ENCODE measurements at regions not wholly inside any gene's neighbourhood (a gene's known extent, or its start where the extent isn't known, plus 50 kb on each side); places are given as distances from the start of the nearest gene placed in this dataset.
A peak's percentile ranks its signal among the peaks of the same experiment; 100 is the strongest.
"Not testable (repeated sequence)": the region's sequence is repeated elsewhere in the genome, so short reads cannot be mapped to it uniquely, and the experiment has no call there.

GRCh38 chr6:85775883-85776282, 133.2 kb upstream of the SYNCRIP start:
- no CpG with 5 or more reads among the region's 4 CpGs for WGBS (ENCODE audit: insufficient coverage, low lambda C conversion rate)
- Histone ChIP-seq H3K36me3 (ENCODE audit: control insufficient read depth, insufficient read depth, low read length) (no peaks in the 10 kb centered on the region), H3K27me3 (ENCODE audit: control insufficient read depth, insufficient read depth, low read length) (no peaks in the 10 kb centered on the region), H3K27ac (ENCODE audit: low read length) (no peak overlapping the region), H3K9me3 (ENCODE audit: control insufficient read depth, low read depth, low read length) (peaks cover under 1% of the 10 kb centered on the region), H3K4me1 (ENCODE audit: control insufficient read depth, insufficient read depth, low read length) (no peaks in the 10 kb centered on the region), H3K4me3 (ENCODE audit: low read length) (no peak overlapping the region)
- no peak for DNase-seq

GRCh38 chr6:85772641-85773040, 130.0 kb upstream of the SYNCRIP start:
- Histone ChIP-seq H3K4me3 (ENCODE audit: low read length) (no peak overlapping the region), H3K9me3 (ENCODE audit: control insufficient read depth, low read depth, low read length) (no peaks in the 10 kb centered on the region), H3K4me1 (ENCODE audit: control insufficient read depth, insufficient read depth, low read length) (no peaks in the 10 kb centered on the region), H3K27me3 (ENCODE audit: control insufficient read depth, insufficient read depth, low read length) (no peaks in the 10 kb centered on the region), H3K27ac (ENCODE audit: low read length) (no peak overlapping the region), H3K36me3 (ENCODE audit: control insufficient read depth, insufficient read depth, low read length) (no peaks in the 10 kb centered on the region)
- whole genome bisulfite sequencing (ENCODE audit: insufficient coverage, low lambda C conversion rate), result no CpG with 5 or more reads among the region's 2 CpGs
- DNase-seq, result no peak

- Histone ChIP-seq H3K9me3 (ENCODE audit: control insufficient read depth, low read depth, low read length) (no peaks in the 10 kb centered on the region), H3K36me3 (ENCODE audit: control insufficient read depth, insufficient read depth, low read length) (no peaks in the 10 kb centered on the region), H3K27me3 (ENCODE audit: control insufficient read depth, insufficient read depth, low read length) (no peaks in the 10 kb centered on the region), H3K27ac (ENCODE audit: low read length) (no peak overlapping the region), H3K4me1 (ENCODE audit: control insufficient read depth, insufficient read depth, low read length) (no peaks in the 10 kb centered on the region), H3K4me3 (ENCODE audit: low read length) (no peak overlapping the region)
- DNase-seq, result no peak
- WGBS (ENCODE audit: insufficient coverage, low lambda C conversion rate), result no CpG with 5 or more reads among the region's 3 CpGs
These were observed 129.3 kb upstream of the SYNCRIP start for GRCh38 chr6:85771925-85772430.

- no peaks in the 10 kb centered on the region for H3K36me3 ChIP-seq (ENCODE audit: control insufficient read depth, insufficient read depth, low read length)
- 60% methylated on average over 1 of the region's 2 CpGs for WGBS (ENCODE audit: insufficient coverage, low lambda C conversion rate)
- no peaks in the 10 kb centered on the region for H3K27me3 ChIP-seq (ENCODE audit: control insufficient read depth, insufficient read depth, low read length)
- H3K9me3 ChIP-seq (ENCODE audit: control insufficient read depth, low read depth, low read length), result no peaks in the 10 kb centered on the region
- H3K4me1 ChIP-seq (ENCODE audit: control insufficient read depth, insufficient read depth, low read length), result no peaks in the 10 kb centered on the region
- no peak overlapping the region for H3K4me3 ChIP-seq (ENCODE audit: low read length)
- DNase-seq, result no peak
- H3K27ac ChIP-seq (ENCODE audit: low read length), result no peak overlapping the region
These were observed 128.8 kb upstream of the SYNCRIP start for GRCh38 chr6:85771455-85771854.

DNA sequence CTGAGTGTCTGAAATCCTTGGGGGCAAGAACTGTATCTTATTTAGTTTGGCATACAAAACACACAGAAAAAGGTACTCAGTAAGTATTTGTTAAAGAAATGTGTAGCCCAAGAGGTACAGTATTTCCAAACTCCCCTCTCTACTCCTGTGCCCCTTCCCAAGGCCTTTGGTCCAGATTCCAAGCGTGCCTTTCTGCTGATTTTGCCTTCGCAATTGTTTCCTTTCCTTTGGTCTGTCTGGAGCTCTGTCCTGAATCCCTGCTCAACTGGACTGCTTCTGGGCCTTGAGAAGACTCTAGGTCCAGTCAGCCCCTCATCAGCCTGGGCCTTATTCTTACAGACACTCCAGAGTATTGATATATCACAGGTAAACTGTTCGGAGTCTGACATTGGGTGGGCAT, 122.2 kb upstream of the SYNCRIP start:
- Histone ChIP-seq H3K9me3 (ENCODE audit: control insufficient read depth, low read depth, low read length) (no peaks in the 10 kb centered on the region), H3K27ac (ENCODE audit: low read length) (no peak overlapping the region), H3K4me1 (ENCODE audit: control insufficient read depth, insufficient read depth, low read length) (no peaks in the 10 kb centered on the region), H3K36me3 (ENCODE audit: control insufficient read depth, insufficient read depth, low read length) (no peaks in the 10 kb centered on the region), H3K4me3 (ENCODE audit: low read length) (no peak overlapping the region), H3K27me3 (ENCODE audit: control insufficient read depth, insufficient read depth, low read length) (no peaks in the 10 kb centered on the region)
- DNase-seq, result no peak
- WGBS (ENCODE audit: insufficient coverage, low lambda C conversion rate), result 100% methylated on average over 1 of the region's 3 CpGs

GRCh38 chr6:85756982-85757381, 114.3 kb upstream of the SYNCRIP start:
- H3K9me3 ChIP-seq (ENCODE audit: control insufficient read depth, low read depth, low read length), result no peaks in the 10 kb centered on the region
- DNase-seq, result no peak
- no peaks in the 10 kb centered on the region for H3K36me3 ChIP-seq (ENCODE audit: control insufficient read depth, insufficient read depth, low read length)
- no peak overlapping the region for H3K27ac ChIP-seq (ENCODE audit: low read length)
- peaks cover 6% of the 10 kb centered on the region for H3K4me1 ChIP-seq (ENCODE audit: control insufficient read depth, insufficient read depth, low read length)
- no peak overlapping the region for H3K4me3 ChIP-seq (ENCODE audit: low read length)
- H3K27me3 ChIP-seq (ENCODE audit: control insufficient read depth, insufficient read depth, low read length), result no peaks in the 10 kb centered on the region

DNA sequence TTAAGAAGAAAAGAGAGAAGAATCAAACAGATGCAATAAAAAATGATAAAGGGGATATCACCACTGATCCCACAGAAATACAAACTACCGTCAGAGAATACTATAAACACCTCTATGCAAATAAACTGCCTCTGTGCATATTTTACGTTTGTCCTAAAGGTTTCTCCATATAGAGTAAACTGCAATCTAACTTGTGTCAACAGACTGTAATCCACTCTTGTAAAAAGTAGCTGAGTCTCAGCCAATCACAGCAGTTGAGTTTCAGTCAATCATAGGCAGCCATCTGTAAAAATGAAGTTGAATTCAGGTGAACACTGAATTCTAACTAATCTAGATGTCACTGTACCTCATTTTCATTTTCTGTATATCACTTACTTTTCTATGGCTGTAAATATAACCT, 112.2 kb upstream of the SYNCRIP start:
- WGBS (ENCODE audit: insufficient coverage, low lambda C conversion rate), result 0% methylated on average over 1 of the region's 2 CpGs
- DNase-seq, result peak in 1 of 2 donors; percentile 5
- Histone ChIP-seq H3K9me3 (ENCODE audit: control insufficient read depth, low read depth, low read length) (no peaks in the 10 kb centered on the region), H3K4me1 (ENCODE audit: control insufficient read depth, insufficient read depth, low read length) (peaks cover 15% of the 10 kb centered on the region), H3K27ac (ENCODE audit: low read length) (no peak overlapping the region), H3K27me3 (ENCODE audit: control insufficient read depth, insufficient read depth, low read length) (no peaks in the 10 kb centered on the region), H3K4me3 (ENCODE audit: low read length) (no peak overlapping the region), H3K36me3 (ENCODE audit: control insufficient read depth, insufficient read depth, low read length) (no peaks in the 10 kb centered on the region)

GRCh38 chr6:85752602-85753001, 109.9 kb upstream of the SYNCRIP start:
- Histone ChIP-seq H3K36me3 (ENCODE audit: control insufficient read depth, insufficient read depth, low read length) (no peaks in the 10 kb centered on the region), H3K4me3 (ENCODE audit: low read length) (no peak overlapping the region), H3K4me1 (ENCODE audit: control insufficient read depth, insufficient read depth, low read length) (peaks cover 15% of the 10 kb centered on the region), H3K27ac (ENCODE audit: low read length) (no peak overlapping the region), H3K27me3 (ENCODE audit: control insufficient read depth, insufficient read depth, low read length) (no peaks in the 10 kb centered on the region), H3K9me3 (ENCODE audit: control insufficient read depth, low read depth, low read length) (no peaks in the 10 kb centered on the region)
- no peak for DNase-seq
- 73% methylated on average over 2 of the region's 5 CpGs for WGBS (ENCODE audit: insufficient coverage, low lambda C conversion rate)

DNA sequence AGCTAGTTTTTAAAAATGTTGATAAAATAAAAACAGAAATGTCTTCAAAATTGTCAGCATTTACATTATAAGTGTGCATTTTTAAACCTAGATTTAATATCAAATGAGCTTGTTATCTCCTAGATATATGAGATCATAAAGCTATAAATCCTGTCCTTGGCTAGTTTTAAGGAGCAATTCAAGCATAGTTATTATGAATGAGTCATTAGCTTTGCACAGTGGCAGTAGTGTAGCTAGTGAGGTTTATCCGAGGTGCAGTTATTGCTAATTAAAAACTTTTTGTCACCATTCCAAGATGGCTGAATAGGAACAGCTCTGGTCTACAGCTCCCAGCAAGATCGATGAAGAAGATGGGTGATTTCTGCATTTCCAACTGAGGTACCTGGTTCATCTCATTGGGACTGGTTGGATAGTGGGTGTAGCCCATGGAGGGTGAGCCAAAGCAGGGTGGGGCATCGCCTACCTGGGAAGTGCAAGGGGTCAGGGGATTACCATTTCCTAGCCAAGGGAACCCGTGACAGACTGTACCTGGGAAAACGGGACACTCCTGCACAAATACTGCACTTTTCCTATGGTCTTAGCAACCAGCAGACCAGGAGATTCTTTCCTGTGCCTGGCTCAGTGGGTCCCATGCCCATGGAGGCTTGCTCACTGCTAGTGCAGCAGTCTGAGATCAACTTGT, 108.8 kb upstream of the SYNCRIP start:
- no peaks in the 10 kb centered on the region for H3K9me3 ChIP-seq (ENCODE audit: control insufficient read depth, low read depth, low read length)
- peak overlapping the region; percentile 25 for H3K27ac ChIP-seq (ENCODE audit: low read length)
- H3K27me3 ChIP-seq (ENCODE audit: control insufficient read depth, insufficient read depth, low read length), result no peaks in the 10 kb centered on the region
- H3K36me3 ChIP-seq (ENCODE audit: control insufficient read depth, insufficient read depth, low read length), result no peaks in the 10 kb centered on the region
- peak; percentile 14 to 65 for DNase-seq
- peaks cover 15% of the 10 kb centered on the region for H3K4me1 ChIP-seq (ENCODE audit: control insufficient read depth, insufficient read depth, low read length)
- H3K4me3 ChIP-seq (ENCODE audit: low read length), result no peak overlapping the region
- WGBS (ENCODE audit: insufficient coverage, low lambda C conversion rate), result no CpG with 5 or more reads among the region's 5 CpGs

- WGBS (ENCODE audit: insufficient coverage, low lambda C conversion rate), result 90% methylated on average over 2 of the region's 2 CpGs
- H3K27ac ChIP-seq (ENCODE audit: low read length); H3K36me3 ChIP-seq (ENCODE audit: control insufficient read depth, insufficient read depth, low read length); H3K27me3 ChIP-seq (ENCODE audit: control insufficient read depth, insufficient read depth, low read length); H3K4me3 ChIP-seq (ENCODE audit: low read length); H3K9me3 ChIP-seq (ENCODE audit: control insufficient read depth, low read depth, low read length); DNase-seq: not testable (repeated sequence)
- peaks cover 15% of the 10 kb centered on the region for H3K4me1 ChIP-seq (ENCODE audit: control insufficient read depth, insufficient read depth, low read length)
These were observed 107.5 kb upstream of the SYNCRIP start for GRCh38 chr6:85750146-85750545.

- Histone ChIP-seq H3K4me3 (ENCODE audit: low read length) (no peak overlapping the region), H3K27ac (ENCODE audit: low read length) (no peak overlapping the region), H3K9me3 (ENCODE audit: control insufficient read depth, low read depth, low read length) (no peaks in the 10 kb centered on the region), H3K27me3 (ENCODE audit: control insufficient read depth, insufficient read depth, low read length) (no peaks in the 10 kb centered on the region), H3K4me1 (ENCODE audit: control insufficient read depth, insufficient read depth, low read length) (peaks cover 20% of the 10 kb centered on the region), H3K36me3 (ENCODE audit: control insufficient read depth, insufficient read depth, low read length) (no peaks in the 10 kb centered on the region)
- peak in 1 of 2 donors; percentile 11 for DNase-seq
- 80% methylated on average over 1 of the region's 4 CpGs for WGBS (ENCODE audit: insufficient coverage, low lambda C conversion rate)
These were observed 106.5 kb upstream of the SYNCRIP start for GRCh38 chr6:85749236-85749635.
